Activated CD4-positive, alpha-beta memory T cell treated with anti-CD3 and anti-CD28 coated beads for 36 hours (primary cell): ENCODE measurements at regions not wholly inside any gene's neighbourhood (a gene's known extent, or its start where the extent isn't known, plus 50 kb on each side); places are given as distances from the start of the nearest gene placed in this dataset.

Source experiments
- CTCF ChIA-PET: fragments of 350-600 bp; sonication (Branson Sonifier 250); formaldehyde crosslinking; loops from one replicate; lab custom pipeline; 2021; ENCODE audit warnings: antibody characterized with exemption, inconsistent platforms; lab: Charles Lee
- POLR2A ChIA-PET: fragments of 350-600 bp; sonication (Branson Sonifier 250); formaldehyde crosslinking; loops from one replicate; lab custom pipeline; 2021; ENCODE audit warnings: antibody characterized with exemption; lab: Charles Lee
- DNase-seq: peaks from one replicate; pipeline ENCODE4 v3.0.0-alpha.2; 2020
- H3K27ac Mint-ChIP-seq: one replicate; pipeline ENCODE4 v1.8.0; 2021; ENCODE audit warnings: mixed read lengths
- H3K27me3 Mint-ChIP-seq: one replicate; pipeline ENCODE4 v1.8.0; 2021; ENCODE audit warnings: mixed read lengths
- H3K36me3 Mint-ChIP-seq: one replicate; pipeline ENCODE4 v1.8.0; 2021; ENCODE audit warnings: mixed read lengths
- H3K4me1 Mint-ChIP-seq: one replicate; pipeline ENCODE4 v1.8.0; 2021; ENCODE audit warnings: low read depth, mixed read lengths
- H3K4me3 Mint-ChIP-seq: one replicate; pipeline ENCODE4 v1.8.0; 2021; ENCODE audit warnings: mild to moderate bottlenecking, mixed read lengths
- H3K9me3 Mint-ChIP-seq: one replicate; pipeline ENCODE4 v1.8.0; 2021; ENCODE audit warnings: mixed read lengths
- intact Hi-C: fragments of 100-400 bp; cut with micrococcal nuclease; formaldehyde crosslinking; loops from one replicate; pipeline ENCODE4 v1.15.1; 2023

DNA sequence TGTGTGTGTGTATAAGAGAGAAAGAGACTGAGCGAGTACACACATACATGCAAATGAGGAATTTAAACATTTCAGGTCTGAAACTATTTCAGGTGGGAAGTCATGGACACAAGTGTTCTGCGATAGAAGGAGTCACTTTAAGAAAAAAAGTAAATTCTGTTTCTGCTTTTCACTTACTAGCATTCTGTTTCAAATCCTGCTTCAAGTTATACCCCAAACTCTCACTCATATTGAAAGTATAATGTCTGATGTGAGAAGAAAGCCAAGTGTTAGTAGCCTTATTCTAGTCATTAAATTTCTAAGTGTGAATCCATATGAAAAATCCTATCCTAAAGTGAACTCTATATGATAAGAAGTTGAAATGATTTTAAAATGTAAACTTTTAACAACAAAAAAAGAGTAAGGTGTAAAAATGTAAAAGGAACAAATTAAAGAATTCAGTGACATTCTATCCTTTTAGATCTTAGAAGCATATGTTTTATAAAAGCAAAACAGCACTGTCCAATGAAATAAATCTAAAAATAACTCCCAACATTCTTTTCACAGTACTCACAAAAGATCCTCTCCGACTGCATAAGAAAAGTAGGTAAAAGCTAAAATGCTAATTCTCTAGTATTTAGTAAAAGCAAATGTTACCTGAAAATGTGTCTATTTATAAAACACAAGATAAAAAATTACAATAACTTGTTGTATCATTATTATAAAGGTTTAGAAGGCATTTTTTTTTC lies 570.6 kb downstream of the ZEB2 start:
- H3K36me3 Mint-ChIP-seq: peaks cover 8% of the 10 kb centered on the region
- no peak for DNase-seq
- no peaks in the 10 kb centered on the region for H3K9me3 Mint-ChIP-seq
- H3K4me3 Mint-ChIP-seq: no peak overlapping the region
- POLR2A ChIA-PET: no interaction called here
- H3K27ac Mint-ChIP-seq: no peak overlapping the region
- H3K4me1 Mint-ChIP-seq: peaks cover 2% of the 10 kb centered on the region
- CTCF ChIA-PET: interaction anchor here (0.6 to 1.1 kb wide), 2 partner anchors 9 to 43 kb away, joined by 3 read pairs; no protein-coding TSS in a partner anchor
- intact Hi-C loops: loop anchor here (5.0 to 10.0 kb wide), 3 partner anchors 252 to 573 kb away; partner anchors contain the start of gene ZEB2
- no peaks in the 10 kb centered on the region for H3K27me3 Mint-ChIP-seq

GRCh38 chr2:143948710-143949109 lies 571.2 kb downstream of the ZEB2 start:
- no peak for DNase-seq
- intact Hi-C loops: loop anchor here (5.0 to 10.0 kb wide), 3 partner anchors 251 to 574 kb away; partner anchors contain the start of gene ZEB2
- Mint-ChIP-seq H3K4me3 (no peak overlapping the region), H3K27me3 (no peaks in the 10 kb centered on the region), H3K4me1 (peaks cover 2% of the 10 kb centered on the region), H3K36me3 (peaks cover 8% of the 10 kb centered on the region), H3K9me3 (no peaks in the 10 kb centered on the region), H3K27ac (no peak overlapping the region)
- CTCF ChIA-PET: no interaction called here
- POLR2A ChIA-PET: no interaction called here

DNA sequence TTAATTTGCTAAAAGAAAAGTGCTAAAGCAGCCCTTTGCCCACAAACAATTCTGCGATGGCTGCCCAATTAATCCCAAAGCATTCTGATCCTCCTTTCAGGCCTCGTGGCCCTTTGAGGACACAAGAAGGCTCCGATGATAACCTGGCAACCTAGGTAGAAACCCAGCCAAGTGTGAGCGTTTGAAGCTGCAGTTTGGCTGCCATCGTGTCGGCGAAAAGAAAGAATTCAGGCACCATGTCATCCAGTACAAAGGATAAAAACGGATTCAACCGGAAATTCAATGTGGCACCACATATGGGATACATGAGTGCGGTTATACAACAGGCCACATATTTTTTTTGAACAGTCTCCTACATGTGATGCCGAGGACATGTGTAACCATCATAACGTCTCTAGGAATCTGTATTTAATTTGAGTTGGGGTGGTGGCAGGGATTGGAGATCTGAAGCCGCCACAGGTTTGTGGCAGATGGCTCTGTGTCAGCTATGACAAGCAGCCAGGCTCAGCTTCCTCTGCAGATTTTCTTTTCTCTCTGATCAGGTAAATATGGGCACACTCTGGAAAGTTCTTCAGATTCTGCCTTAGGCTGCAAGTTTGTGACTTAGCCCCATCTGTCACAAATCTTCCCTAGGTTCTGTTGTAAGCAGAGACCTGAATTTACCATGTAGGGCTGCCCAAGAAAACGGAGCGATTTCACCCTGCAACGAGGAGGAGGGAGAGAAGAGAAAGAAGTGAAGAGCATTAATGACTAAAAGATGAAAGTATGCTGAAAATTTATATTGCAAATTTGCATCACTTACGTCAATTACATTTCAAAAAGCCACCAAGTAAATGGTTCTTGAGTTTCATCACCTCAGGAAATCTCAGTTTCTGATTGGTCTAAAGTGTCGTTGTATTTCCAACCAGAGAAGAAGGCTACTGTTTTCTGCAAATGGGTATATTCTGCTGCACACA lies 573.2 kb downstream of the ZEB2 start:
- Mint-ChIP-seq H3K36me3 (peaks cover 8% of the 10 kb centered on the region), H3K4me3 (no peak overlapping the region), H3K27me3 (no peaks in the 10 kb centered on the region), H3K27ac (no peak overlapping the region), H3K9me3 (no peaks in the 10 kb centered on the region), H3K4me1 (peaks cover 2% of the 10 kb centered on the region)
- ChIA-PET CTCF (no interaction called here), POLR2A (no interaction called here)
- no peak for DNase-seq
- intact Hi-C loops: loop anchor here (5.0 to 10.0 kb wide), 3 partner anchors 249 to 576 kb away; partner anchors contain the start of gene ZEB2

GRCh38 chr2:143942486-143942885 lies 577.4 kb downstream of the ZEB2 start:
- Mint-ChIP-seq H3K9me3 (no peaks in the 10 kb centered on the region), H3K4me1 (peaks cover 8% of the 10 kb centered on the region), H3K4me3 (no peak overlapping the region), H3K27ac (no peak overlapping the region), H3K36me3 (peaks cover 8% of the 10 kb centered on the region), H3K27me3 (peaks cover 19% of the 10 kb centered on the region)
- intact Hi-C loops: loop anchor here (10.0 kb wide), 1 partner anchor 382 kb away; no protein-coding TSS in a partner anchor
- no peak for DNase-seq
- CTCF ChIA-PET: no interaction called here
- POLR2A ChIA-PET: no interaction called here

DNA sequence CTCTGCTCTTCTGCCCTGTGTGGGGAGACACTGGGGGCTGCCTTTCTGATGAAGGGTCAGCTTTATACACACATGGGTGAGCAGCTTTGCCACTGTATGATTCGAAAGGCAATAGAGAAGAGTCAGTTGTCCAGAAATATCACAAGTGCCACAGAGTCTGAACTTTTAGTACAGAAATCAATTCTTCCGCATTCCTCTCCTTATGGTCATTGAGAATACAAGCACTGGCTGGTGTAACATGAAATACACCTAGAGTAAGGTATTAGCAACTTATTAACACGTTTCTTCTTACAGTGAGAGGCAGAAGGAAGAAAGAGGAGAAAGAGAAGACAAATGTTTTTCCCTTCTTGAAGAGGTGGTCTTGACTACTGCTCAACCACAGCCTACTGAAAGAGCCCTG lies 579.2 kb downstream of the ZEB2 start:
- peaks cover 4% of the 10 kb centered on the region for H3K36me3 Mint-ChIP-seq

GRCh38 chr2:143939626-143940330 lies 580.1 kb downstream of the ZEB2 start:
- Mint-ChIP-seq H3K4me1 (peaks cover 12% of the 10 kb centered on the region), H3K9me3 (no peaks in the 10 kb centered on the region), H3K27ac (no peak overlapping the region), H3K36me3 (peaks cover under 1% of the 10 kb centered on the region), H3K27me3 (peaks cover 32% of the 10 kb centered on the region), H3K4me3 (no peak overlapping the region)
- intact Hi-C loops: loop anchor here (10.0 kb wide), 1 partner anchor 385 kb away; no protein-coding TSS in a partner anchor
- ChIA-PET POLR2A (no interaction called here), CTCF (interaction anchor here (1.5 kb wide), 1 partner anchor 10 kb away, joined by 3 read pairs; no protein-coding TSS in a partner anchor)
- DNase-seq: no peak

More for the DNA sequence above, 579.2 kb downstream of the ZEB2 start:
- peaks cover 28% of the 10 kb centered on the region for H3K27me3 Mint-ChIP-seq
- DNase-seq: no peak
- intact Hi-C loops: loop anchor here (10.0 kb wide), 1 partner anchor 384 kb away; no protein-coding TSS in a partner anchor
- H3K4me3 Mint-ChIP-seq: no peak overlapping the region
- peaks cover 12% of the 10 kb centered on the region for H3K4me1 Mint-ChIP-seq
- no peaks in the 10 kb centered on the region for H3K9me3 Mint-ChIP-seq
- H3K27ac Mint-ChIP-seq: no peak overlapping the region
- POLR2A ChIA-PET: no interaction called here
- CTCF ChIA-PET: interaction anchor here (1.5 kb wide), 1 partner anchor 9 kb away, joined by 3 read pairs; no protein-coding TSS in a partner anchor

DNA sequence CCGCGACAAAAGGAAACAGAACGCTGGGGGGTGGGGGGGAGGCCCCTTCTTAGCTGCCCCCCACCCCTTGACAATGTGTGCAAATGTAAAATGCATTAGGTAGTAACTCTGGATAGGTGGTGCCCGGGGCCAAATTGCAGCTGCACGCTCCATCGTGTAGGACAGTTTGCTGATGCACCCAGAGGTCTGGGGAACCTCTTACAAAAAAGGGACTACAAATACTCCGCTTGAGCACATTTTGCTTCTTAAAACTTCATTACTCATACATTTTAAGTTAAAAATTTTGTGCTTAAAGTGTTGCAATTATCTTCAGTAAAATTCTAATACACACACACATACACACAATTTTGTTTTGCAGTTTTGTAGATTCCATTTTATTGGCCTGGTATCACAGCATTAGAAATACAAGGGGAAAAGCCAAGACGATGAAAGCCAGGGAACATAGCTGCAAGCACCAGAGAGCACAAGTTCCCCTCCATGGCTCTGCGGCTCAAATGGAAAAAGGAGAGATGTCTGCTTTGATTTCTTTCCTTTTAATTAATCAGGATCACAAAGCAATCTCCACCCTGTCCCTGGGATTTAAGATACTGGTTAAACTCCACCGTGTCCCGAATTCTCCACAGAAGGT lies 582.1 kb downstream of the ZEB2 start:
- Mint-ChIP-seq H3K9me3 (no peaks in the 10 kb centered on the region), H3K27me3 (peaks cover 38% of the 10 kb centered on the region), H3K4me3 (peak overlapping the region; percentile 52), H3K36me3 (no peaks in the 10 kb centered on the region), H3K27ac (no peak overlapping the region), H3K4me1 (peaks cover 12% of the 10 kb centered on the region)
- intact Hi-C loops: no loop called here
- DNase-seq: no peak
- CTCF ChIA-PET: no interaction called here
- POLR2A ChIA-PET: interaction anchor here (0.6 kb wide), 1 partner anchor 60 kb away, joined by 3 read pairs; no protein-coding TSS in a partner anchor

- peak; percentile 49 for DNase-seq
- Mint-ChIP-seq H3K27ac (no peak overlapping the region), H3K27me3 (peaks cover 41% of the 10 kb centered on the region), H3K4me1 (peaks cover 12% of the 10 kb centered on the region), H3K36me3 (no peaks in the 10 kb centered on the region), H3K9me3 (no peaks in the 10 kb centered on the region), H3K4me3 (peak overlapping the region; percentile 52)
- intact Hi-C loops: no loop called here
- ChIA-PET CTCF (no interaction called here), POLR2A (no interaction called here)
Measured at GRCh38 chr2:143936848-143937722, 582.8 kb downstream of the ZEB2 start.

GRCh38 chr2:143936538-143936847 lies 583.4 kb downstream of the ZEB2 start:
- peak overlapping the region; percentile 44 for H3K4me3 Mint-ChIP-seq
- H3K27me3 Mint-ChIP-seq: peaks cover 46% of the 10 kb centered on the region
- ChIA-PET CTCF (no interaction called here), POLR2A (no interaction called here)
- no peak overlapping the region for H3K27ac Mint-ChIP-seq
- H3K4me1 Mint-ChIP-seq: peaks cover 12% of the 10 kb centered on the region
- H3K36me3 Mint-ChIP-seq: no peaks in the 10 kb centered on the region
- intact Hi-C loops: no loop called here
- no peak for DNase-seq
- H3K9me3 Mint-ChIP-seq: no peaks in the 10 kb centered on the region

DNA sequence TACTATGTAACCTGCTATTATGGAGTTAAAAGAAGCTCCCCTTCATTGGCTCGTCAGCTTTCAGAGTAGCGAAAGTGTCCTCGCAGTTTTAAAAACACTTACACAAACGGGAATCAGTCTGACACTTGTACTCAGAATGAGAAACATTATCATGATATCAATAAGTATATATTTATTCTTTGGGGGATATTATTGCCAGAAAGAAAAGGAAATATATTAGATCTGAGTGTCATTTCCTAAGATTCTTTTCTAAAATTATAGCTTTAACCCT lies 584.5 kb downstream of the ZEB2 start:
- H3K27ac Mint-ChIP-seq: no peak overlapping the region
- H3K36me3 Mint-ChIP-seq: no peaks in the 10 kb centered on the region
- H3K9me3 Mint-ChIP-seq: no peaks in the 10 kb centered on the region
- H3K4me1 Mint-ChIP-seq: peaks cover 12% of the 10 kb centered on the region
- H3K27me3 Mint-ChIP-seq: peaks cover 48% of the 10 kb centered on the region
- H3K4me3 Mint-ChIP-seq: no peak overlapping the region
- ChIA-PET POLR2A (no interaction called here), CTCF (no interaction called here)
- intact Hi-C loops: no loop called here
- DNase-seq: no peak
